Fibroblast of lung (primary cell): ENCODE measurements at regions not wholly inside any gene's neighbourhood (a gene's known extent, or its start where the extent isn't known, plus 50 kb on each side); places are given as distances from the start of the nearest gene placed in this dataset.

Source experiments
- CTCF ChIP-seq, 2 donors: IDR thresholded peaks in 1 of 2; conservative IDR thresholded peaks in 1 of 2; 1 replicate in 1 of 2; 2 replicates in 1 of 2; pipeline ENCODE4 v1.5.1; 2011 to 2012; ENCODE audit warnings: low read length in 2 of 2, control low read depth in 1 of 2, inconsistent platforms in 1 of 2, low read depth in 1 of 2, mild to moderate bottlenecking in 1 of 2
- EZH2 ChIP-seq: IDR thresholded peaks from 2 replicates; pipeline ENCODE4 v1.5.1; 2012; ENCODE audit warnings: low read length, control low read depth, mild to moderate bottlenecking; ENCODE audit errors: missing control alignments

GRCh38 chr4:8771258-8771590, 100.4 kb downstream of the HMX1 start:
- TF ChIP-seq CTCF (conservative IDR thresholded peaks at IDR 0.05 in 1 of 2, IDR thresholded peaks at IDR 0.05 in 1 of 2; ENCODE audit: low read depth in 1 of 2, low read length in 2 of 2) (no peak), EZH2 (no peak)
